HCT116 (cell line): ENCODE measurements at regions not wholly inside any gene's neighbourhood (a gene's known extent, or its start where the extent isn't known, plus 50 kb on each side); places are given as distances from the start of the nearest gene placed in this dataset.
"Not testable (repeated sequence)": the region's sequence is repeated elsewhere in the genome, so short reads cannot be mapped to it uniquely, and the experiment has no call there.

Experiments
- CTCF ChIP-seq, 3 experiments: fragments of 200-600 bp in 1 of 3; sonication (generic) in 1 of 3; IDR thresholded peaks in 2 of 3; conservative IDR thresholded peaks in 1 of 3; 2 replicates each; pipeline ENCODE4 v1.5.1; 2012 to 2017; ENCODE audit warnings: low read depth in 2 of 3, low read length in 2 of 3, antibody characterized with exemption in 1 of 3, borderline replicate concordance in 1 of 3, control low read depth in 1 of 3, mild to moderate bottlenecking in 1 of 3, mixed read lengths in 1 of 3, mixed run types in 1 of 3, moderate library complexity in 1 of 3; ENCODE audit not compliant: insufficient read depth in 1 of 3
- ELF1 ChIP-seq: IDR thresholded peaks from 2 replicates; pipeline ENCODE4 v1.6.1; 2012; ENCODE audit warnings: low read depth, borderline replicate concordance
- POLR2A ChIP-seq: IDR thresholded peaks from 2 replicates; pipeline ENCODE4 v1.7.0; 2011; ENCODE audit warnings: borderline replicate concordance; ENCODE audit not compliant: insufficient read depth, insufficient read length; ENCODE audit errors: extremely low read depth
- POLR2AphosphoS5 ChIP-seq: IDR thresholded peaks from 2 replicates; pipeline ENCODE4 v1.6.1; 2011; ENCODE audit warnings: mild to moderate bottlenecking, low read depth, low read length, moderate library complexity
- SP1 ChIP-seq: IDR thresholded peaks from 2 replicates; pipeline ENCODE4 v1.6.1; 2012; ENCODE audit warnings: low read depth
- YY1 ChIP-seq: IDR thresholded peaks from 2 replicates; pipeline ENCODE4 v1.6.1; 2011; ENCODE audit warnings: low read length, low read depth, moderate library complexity, mild to moderate bottlenecking; ENCODE audit not compliant: insufficient replicate concordance; ENCODE audit errors: extremely low read depth
- TF ChIP-seq, protein P1 (sequence below): IDR thresholded peaks from 2 replicates; pipeline ENCODE4 v1.6.1; 2012; ENCODE audit warnings: low read depth

- TF ChIP-seq CTCF (IDR thresholded peaks at IDR 0.05 in 2 of 3, conservative IDR thresholded peaks at IDR 0.05 in 1 of 3; ENCODE audit: borderline replicate concordance in 1 of 3, insufficient read depth in 1 of 3, low read depth in 2 of 3, low read length in 2 of 3); POLR2AphosphoS5; ELF1; SP1; POLR2A; YY1: not testable (repeated sequence)
- TF ChIP-seq, protein P1, sequence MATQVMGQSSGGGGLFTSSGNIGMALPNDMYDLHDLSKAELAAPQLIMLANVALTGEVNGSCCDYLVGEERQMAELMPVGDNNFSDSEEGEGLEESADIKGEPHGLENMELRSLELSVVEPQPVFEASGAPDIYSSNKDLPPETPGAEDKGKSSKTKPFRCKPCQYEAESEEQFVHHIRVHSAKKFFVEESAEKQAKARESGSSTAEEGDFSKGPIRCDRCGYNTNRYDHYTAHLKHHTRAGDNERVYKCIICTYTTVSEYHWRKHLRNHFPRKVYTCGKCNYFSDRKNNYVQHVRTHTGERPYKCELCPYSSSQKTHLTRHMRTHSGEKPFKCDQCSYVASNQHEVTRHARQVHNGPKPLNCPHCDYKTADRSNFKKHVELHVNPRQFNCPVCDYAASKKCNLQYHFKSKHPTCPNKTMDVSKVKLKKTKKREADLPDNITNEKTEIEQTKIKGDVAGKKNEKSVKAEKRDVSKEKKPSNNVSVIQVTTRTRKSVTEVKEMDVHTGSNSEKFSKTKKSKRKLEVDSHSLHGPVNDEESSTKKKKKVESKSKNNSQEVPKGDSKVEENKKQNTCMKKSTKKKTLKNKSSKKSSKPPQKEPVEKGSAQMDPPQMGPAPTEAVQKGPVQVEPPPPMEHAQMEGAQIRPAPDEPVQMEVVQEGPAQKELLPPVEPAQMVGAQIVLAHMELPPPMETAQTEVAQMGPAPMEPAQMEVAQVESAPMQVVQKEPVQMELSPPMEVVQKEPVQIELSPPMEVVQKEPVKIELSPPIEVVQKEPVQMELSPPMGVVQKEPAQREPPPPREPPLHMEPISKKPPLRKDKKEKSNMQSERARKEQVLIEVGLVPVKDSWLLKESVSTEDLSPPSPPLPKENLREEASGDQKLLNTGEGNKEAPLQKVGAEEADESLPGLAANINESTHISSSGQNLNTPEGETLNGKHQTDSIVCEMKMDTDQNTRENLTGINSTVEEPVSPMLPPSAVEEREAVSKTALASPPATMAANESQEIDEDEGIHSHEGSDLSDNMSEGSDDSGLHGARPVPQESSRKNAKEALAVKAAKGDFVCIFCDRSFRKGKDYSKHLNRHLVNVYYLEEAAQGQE, result not testable (repeated sequence)
These were observed 265.4 kb upstream of the SYNCRIP start for GRCh38 chr6:85908120-85908519.
